ENCODE measurements at regions not wholly inside any gene's neighbourhood (a gene's known extent, or its start where the extent isn't known, plus 50 kb on each side); places are given as distances from the start of the nearest gene placed in this dataset.

- Histone ChIP-seq H3K9me3 (no peaks in the 10 kb centered on the region), H3K4me1 (ENCODE audit: control insufficient read depth in 1 of 2, insufficient read depth in 1 of 2, low read depth in 1 of 2, low read length in 1 of 2) (no peaks in the 10 kb centered on the region), H3K36me3 (no peaks in the 10 kb centered on the region), H3K27ac (no peak overlapping the region), H3K27me3 (no peaks in the 10 kb centered on the region), H3K4me3 (ENCODE audit: low read depth in 1 of 2, low read length in 1 of 2) (no peak overlapping the region)
- TF ChIP-seq CTCF (IDR thresholded peaks at IDR 0.05): no peak
Observed at GRCh38 chr1:60716472-60716871, 365.9 kb upstream of the NFIA start.

GRCh38 chr1:60715970-60716369 lies 366.4 kb upstream of the NFIA start:
- Histone ChIP-seq H3K27ac (no peak overlapping the region), H3K9me3 (no peaks in the 10 kb centered on the region), H3K4me3 (ENCODE audit: low read depth in 1 of 2, low read length in 1 of 2) (no peak overlapping the region), H3K27me3 (no peaks in the 10 kb centered on the region), H3K36me3 (no peaks in the 10 kb centered on the region), H3K4me1 (ENCODE audit: control insufficient read depth in 1 of 2, insufficient read depth in 1 of 2, low read depth in 1 of 2, low read length in 1 of 2) (no peaks in the 10 kb centered on the region)
- no peak for TF ChIP-seq CTCF (IDR thresholded peaks at IDR 0.05)

GRCh38 chr1:60709426-60709825 lies 372.9 kb upstream of the NFIA start:
- Histone ChIP-seq H3K9me3 (no peaks in the 10 kb centered on the region), H3K27ac (no peak overlapping the region), H3K4me3 (ENCODE audit: low read depth in 1 of 2, low read length in 1 of 2) (no peak overlapping the region), H3K36me3 (no peaks in the 10 kb centered on the region), H3K4me1 (ENCODE audit: control insufficient read depth in 1 of 2, insufficient read depth in 1 of 2, low read depth in 1 of 2, low read length in 1 of 2) (no peaks in the 10 kb centered on the region), H3K27me3 (no peaks in the 10 kb centered on the region)
- no peak for TF ChIP-seq CTCF (IDR thresholded peaks at IDR 0.05)

- Histone ChIP-seq H3K4me1 (ENCODE audit: control insufficient read depth in 1 of 2, insufficient read depth in 1 of 2, low read depth in 1 of 2, low read length in 1 of 2) (no peaks in the 10 kb centered on the region), H3K27ac (no peak overlapping the region), H3K36me3 (no peaks in the 10 kb centered on the region), H3K4me3 (ENCODE audit: low read depth in 1 of 2, low read length in 1 of 2) (no peak overlapping the region), H3K9me3 (no peaks in the 10 kb centered on the region), H3K27me3 (no peaks in the 10 kb centered on the region)
- TF ChIP-seq CTCF (IDR thresholded peaks at IDR 0.05): no peak
Observed at GRCh38 chr1:60705026-60705425, 377.3 kb upstream of the NFIA start.

GRCh38 chr1:60703155-60703554 lies 379.2 kb upstream of the NFIA start:
- no peaks in the 10 kb centered on the region for H3K27me3 ChIP-seq

More at GRCh38 chr1:60703155-60703554, 379.2 kb upstream of the NFIA start:
- TF ChIP-seq CTCF (IDR thresholded peaks at IDR 0.05): no peak
- Histone ChIP-seq H3K9me3 (no peaks in the 10 kb centered on the region), H3K36me3 (no peaks in the 10 kb centered on the region), H3K4me1 (ENCODE audit: control insufficient read depth in 1 of 2, insufficient read depth in 1 of 2, low read depth in 1 of 2, low read length in 1 of 2) (no peaks in the 10 kb centered on the region), H3K4me3 (ENCODE audit: low read depth in 1 of 2, low read length in 1 of 2) (no peak overlapping the region), H3K27ac (no peak overlapping the region)
